HFFc6 (cell line): ENCODE measurements at regions not wholly inside any gene's neighbourhood (a gene's known extent, or its start where the extent isn't known, plus 50 kb on each side); places are given as distances from the start of the nearest gene placed in this dataset.

Source experiments
- DNase-seq: peaks from one replicate; pipeline ENCODE4 v3.0.0-alpha.2; 2018
- H3K27ac Mint-ChIP-seq: 2 replicates; pipeline ENCODE4 v1.8.0; 2020; ENCODE audit warnings: mild to moderate bottlenecking, mixed read lengths
- H3K27me3 Mint-ChIP-seq: 2 replicates; pipeline ENCODE4 v1.8.0; 2021; ENCODE audit warnings: mild to moderate bottlenecking, moderate library complexity, mixed read lengths; ENCODE audit not compliant: insufficient read depth
- H3K36me3 Mint-ChIP-seq: 2 replicates; pipeline ENCODE4 v1.8.0; 2021; ENCODE audit warnings: low read depth, mixed read lengths
- H3K4me1 Mint-ChIP-seq: 2 replicates; pipeline ENCODE4 v1.8.0; 2020; ENCODE audit warnings: low read depth, mixed read lengths
- H3K4me3 Mint-ChIP-seq: 2 replicates; pipeline ENCODE4 v1.8.0; 2020; ENCODE audit warnings: mild to moderate bottlenecking, moderate library complexity, mixed read lengths
- H3K9me3 Mint-ChIP-seq: 2 replicates; pipeline ENCODE4 v1.8.0; 2020; ENCODE audit warnings: mild to moderate bottlenecking, mixed read lengths
- TF ChIP-seq, protein P1 (sequence below): fragments of 200-600 bp; sonication (generic); IDR thresholded peaks from 2 replicates; pipeline ENCODE4 v1.5.0; 2021; ENCODE audit warnings: antibody characterized with exemption, mild to moderate bottlenecking

DNA sequence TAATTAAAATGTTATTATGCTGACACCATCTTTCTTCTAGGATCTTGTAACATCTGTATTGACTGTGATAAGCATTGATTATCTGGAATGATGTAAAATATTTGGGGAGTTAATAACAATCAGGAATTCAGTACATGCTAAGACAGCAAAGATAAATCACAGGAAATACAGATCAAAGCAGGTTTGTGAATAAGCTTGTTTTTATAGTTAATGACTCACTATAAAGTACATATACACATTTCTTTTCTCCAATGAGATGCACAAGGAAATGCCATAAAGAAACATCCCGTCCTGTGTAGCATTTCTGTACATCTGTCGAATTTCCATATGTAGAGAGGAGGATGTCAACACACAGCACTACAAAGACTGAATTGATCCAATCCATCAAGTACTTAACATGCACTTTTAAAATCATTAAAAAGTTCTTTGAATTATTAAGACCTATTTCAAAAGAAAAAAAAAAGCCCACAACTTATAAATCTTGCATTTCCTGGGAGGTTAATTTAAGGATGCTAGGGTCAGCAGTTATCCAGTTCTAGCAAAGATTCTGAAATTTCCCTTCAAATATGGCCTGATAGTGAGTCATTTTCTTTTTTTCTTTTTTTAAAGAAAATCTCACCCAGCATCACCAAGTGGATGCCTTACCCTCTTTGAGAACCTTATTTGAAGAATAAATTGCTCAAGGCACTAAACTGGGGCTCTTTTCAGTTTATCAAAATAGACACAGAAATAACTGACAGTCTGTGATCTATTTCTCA is 243.2 kb upstream of the NR5A2 start:
- H3K4me1 Mint-ChIP-seq = peaks cover 75% of the 10 kb centered on the region
- H3K36me3 Mint-ChIP-seq = no peaks in the 10 kb centered on the region
- H3K27ac Mint-ChIP-seq = no peak overlapping the region
- no peaks in the 10 kb centered on the region for H3K9me3 Mint-ChIP-seq
- TF ChIP-seq, protein P1, sequence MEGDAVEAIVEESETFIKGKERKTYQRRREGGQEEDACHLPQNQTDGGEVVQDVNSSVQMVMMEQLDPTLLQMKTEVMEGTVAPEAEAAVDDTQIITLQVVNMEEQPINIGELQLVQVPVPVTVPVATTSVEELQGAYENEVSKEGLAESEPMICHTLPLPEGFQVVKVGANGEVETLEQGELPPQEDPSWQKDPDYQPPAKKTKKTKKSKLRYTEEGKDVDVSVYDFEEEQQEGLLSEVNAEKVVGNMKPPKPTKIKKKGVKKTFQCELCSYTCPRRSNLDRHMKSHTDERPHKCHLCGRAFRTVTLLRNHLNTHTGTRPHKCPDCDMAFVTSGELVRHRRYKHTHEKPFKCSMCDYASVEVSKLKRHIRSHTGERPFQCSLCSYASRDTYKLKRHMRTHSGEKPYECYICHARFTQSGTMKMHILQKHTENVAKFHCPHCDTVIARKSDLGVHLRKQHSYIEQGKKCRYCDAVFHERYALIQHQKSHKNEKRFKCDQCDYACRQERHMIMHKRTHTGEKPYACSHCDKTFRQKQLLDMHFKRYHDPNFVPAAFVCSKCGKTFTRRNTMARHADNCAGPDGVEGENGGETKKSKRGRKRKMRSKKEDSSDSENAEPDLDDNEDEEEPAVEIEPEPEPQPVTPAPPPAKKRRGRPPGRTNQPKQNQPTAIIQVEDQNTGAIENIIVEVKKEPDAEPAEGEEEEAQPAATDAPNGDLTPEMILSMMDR = no peak
- peak overlapping the region; percentile 24 for H3K4me3 Mint-ChIP-seq
- no peaks in the 10 kb centered on the region for H3K27me3 Mint-ChIP-seq
- DNase-seq = peak; percentile 15

DNA sequence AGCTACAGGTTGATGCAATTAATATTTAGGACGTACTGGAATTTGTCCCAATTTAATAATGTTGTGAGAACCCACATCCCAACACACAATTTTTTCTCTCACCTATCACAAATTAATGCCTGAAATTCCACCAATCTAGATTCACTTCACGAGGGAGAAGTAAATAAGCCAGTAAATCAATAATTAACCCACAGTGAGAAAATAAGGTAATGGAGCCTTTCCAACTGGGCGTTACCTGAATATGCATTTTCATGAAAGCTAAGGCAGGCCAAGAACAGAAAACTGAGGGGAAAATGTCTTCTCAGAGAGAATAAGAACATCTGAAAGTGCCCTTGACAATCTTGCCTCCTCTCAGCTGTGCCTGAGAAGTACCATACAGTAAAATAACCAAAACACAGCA is 240.8 kb upstream of the NR5A2 start:
- Mint-ChIP-seq H3K9me3 (no peaks in the 10 kb centered on the region), H3K27me3 (no peaks in the 10 kb centered on the region), H3K4me3 (no peak overlapping the region), H3K27ac (no peak overlapping the region), H3K4me1 (peaks cover 61% of the 10 kb centered on the region), H3K36me3 (no peaks in the 10 kb centered on the region)
- TF ChIP-seq, protein P1 = no peak
- DNase-seq = no peak

- no peak overlapping the region for H3K27ac Mint-ChIP-seq
- H3K4me3 Mint-ChIP-seq = no peak overlapping the region
- DNase-seq = no peak
- no peaks in the 10 kb centered on the region for H3K27me3 Mint-ChIP-seq
- TF ChIP-seq, protein P1 = no peak
- H3K4me1 Mint-ChIP-seq = peaks cover 40% of the 10 kb centered on the region
- H3K9me3 Mint-ChIP-seq = no peaks in the 10 kb centered on the region
- no peaks in the 10 kb centered on the region for H3K36me3 Mint-ChIP-seq
These were observed 238.4 kb upstream of the NR5A2 start for GRCh38 chr1:199789141-199789540.

DNA sequence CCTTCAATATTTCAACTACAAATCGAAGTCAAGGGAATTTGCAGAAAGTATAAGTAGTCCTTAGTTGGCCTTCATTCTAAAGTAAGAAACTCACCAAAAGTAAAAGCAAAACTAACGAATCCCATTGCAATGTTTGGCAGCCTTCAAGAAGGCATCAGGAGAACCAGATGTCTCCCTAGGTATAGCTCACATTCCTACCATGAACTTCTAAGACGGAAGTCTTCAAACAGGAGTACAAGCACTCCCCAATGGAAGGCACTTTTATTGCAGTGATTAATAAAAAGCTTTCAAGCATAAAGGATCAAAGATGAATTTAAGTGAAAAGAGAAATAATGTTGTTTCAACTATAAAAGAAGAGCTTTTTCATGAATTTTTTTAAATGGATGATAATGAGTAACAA is 236.0 kb upstream of the NR5A2 start:
- H3K4me3 Mint-ChIP-seq = no peak overlapping the region
- DNase-seq = no peak
- no peaks in the 10 kb centered on the region for H3K36me3 Mint-ChIP-seq
- H3K27me3 Mint-ChIP-seq = no peaks in the 10 kb centered on the region
- H3K4me1 Mint-ChIP-seq = peaks cover 23% of the 10 kb centered on the region
- H3K27ac Mint-ChIP-seq = no peak overlapping the region
- no peaks in the 10 kb centered on the region for H3K9me3 Mint-ChIP-seq
- TF ChIP-seq, protein P1 = no peak

- H3K27ac Mint-ChIP-seq = no peak overlapping the region
- H3K36me3 Mint-ChIP-seq = no peaks in the 10 kb centered on the region
- TF ChIP-seq, protein P1 = no peak
- H3K4me3 Mint-ChIP-seq = no peak overlapping the region
- peaks cover 9% of the 10 kb centered on the region for H3K4me1 Mint-ChIP-seq
- no peak for DNase-seq
- H3K27me3 Mint-ChIP-seq = no peaks in the 10 kb centered on the region
- no peaks in the 10 kb centered on the region for H3K9me3 Mint-ChIP-seq
These were observed 234.6 kb upstream of the NR5A2 start for GRCh38 chr1:199792874-199793273.
